IMR-90 (cell line): ENCODE measurements at regions not wholly inside any gene's neighbourhood (a gene's known extent, or its start where the extent isn't known, plus 50 kb on each side); places are given as distances from the start of the nearest gene placed in this dataset.
A peak's percentile ranks its signal among the peaks of the same experiment; 100 is the strongest.

Experiments
- ATAC-seq: fragments of 200-7000 bp; cut with Tn5 transposase; 2 replicates; pipeline ENCODE4 v1.9.1; 2020; ENCODE audit warnings: low read depth, mild to moderate bottlenecking, moderate library complexity
- BruUV-seq: library from RNA; stranded (reverse); fragments of 400-500 nt; replicated peaks from 2 replicates; lab custom pipeline; 2021; lab: Mats Ljungman, UMichigan
- CTCF ChIA-PET: fragments of 300-600 bp; formaldehyde crosslinking; extraction: SDS; loops from one replicate; lab custom pipeline; 2021; ENCODE audit warnings: antibody characterized with exemption; lab: Yijun Ruan, JAX
- POLR2A ChIA-PET: fragments of 300-600 bp; sonication (Branson Sonifier 250); formaldehyde crosslinking; loops from one replicate; lab custom pipeline; 2022; ENCODE audit warnings: antibody characterized with exemption; ENCODE audit not compliant: unreplicated experiment; lab: Charles Lee
- DNase-seq: peaks from one replicate; pipeline ENCODE4 v3.0.0; 2013
- H2AFZ ChIP-seq: replicated peaks from 2 replicates; pipeline ENCODE3; 2013; ENCODE audit warnings: low read length, mild to moderate bottlenecking; ENCODE audit not compliant: poor library complexity
- H2AK5ac ChIP-seq: 2 replicates; pipeline ENCODE4 v1.6.1; 2013; ENCODE audit warnings: low read depth, low read length, inconsistent platforms
- H2AK9ac ChIP-seq: replicated peaks from 2 replicates; pipeline ENCODE3; 2013; ENCODE audit warnings: mild to moderate bottlenecking, low read depth, low read length, moderate library complexity; ENCODE audit not compliant: poor library complexity
- H2BK120ac ChIP-seq: 2 replicates; pipeline ENCODE4 v1.6.1; 2013; ENCODE audit warnings: low read depth, low read length, inconsistent platforms
- H2BK15ac ChIP-seq: 3 replicates; pipeline ENCODE4 v1.6.1; 2013; ENCODE audit warnings: low read depth, low read length, inconsistent platforms
- H2BK20ac ChIP-seq: 2 replicates; pipeline ENCODE4 v1.6.1; 2013; ENCODE audit warnings: low read depth, mild to moderate bottlenecking, inconsistent platforms, low read length, moderate library complexity
- H2BK5ac ChIP-seq: 2 replicates; pipeline ENCODE4 v1.6.1; 2013; ENCODE audit warnings: mild to moderate bottlenecking, low read depth, low read length, inconsistent platforms; ENCODE audit not compliant: poor library complexity, severe bottlenecking
- H3K14ac ChIP-seq: replicated peaks from 2 replicates; pipeline ENCODE4 v1.6.1; 2013; ENCODE audit warnings: low read depth, low read length, inconsistent platforms
- H3K18ac ChIP-seq: 2 replicates; pipeline ENCODE4 v1.6.1; 2013; ENCODE audit warnings: low read depth, low read length, control low read depth
- H3K23ac ChIP-seq: 2 replicates; pipeline ENCODE4 v1.6.1; 2013; ENCODE audit warnings: low read depth, low read length, inconsistent platforms
- H3K27ac ChIP-seq: 2 replicates; pipeline ENCODE4 v1.5.1; 2013; ENCODE audit warnings: mild to moderate bottlenecking, control low read depth, low read length; ENCODE audit not compliant: insufficient read depth
- H3K27me3 ChIP-seq: 2 replicates; pipeline ENCODE4 v1.6.1; 2013; ENCODE audit warnings: low read length; ENCODE audit not compliant: control insufficient read depth, insufficient read depth
- H3K36me3 ChIP-seq: 2 replicates; pipeline ENCODE4 v1.6.1; 2013; ENCODE audit warnings: low read length, mixed read lengths; ENCODE audit not compliant: control insufficient read depth, insufficient read depth
- H3K4ac ChIP-seq: 2 replicates; pipeline ENCODE4 v1.6.1; 2013; ENCODE audit warnings: low read depth, low read length, inconsistent platforms
- H3K4me1 ChIP-seq: 2 replicates; pipeline ENCODE4 v1.6.1; 2013; ENCODE audit warnings: low read length, mixed read lengths; ENCODE audit not compliant: control insufficient read depth, insufficient read depth
- H3K4me2 ChIP-seq: 2 replicates; pipeline ENCODE4 v1.6.1; 2013; ENCODE audit warnings: low read depth, mild to moderate bottlenecking, control low read depth, low read length, moderate library complexity
- H3K4me3 ChIP-seq: 2 replicates; pipeline ENCODE4 v1.5.1; 2013; ENCODE audit warnings: low read depth, mild to moderate bottlenecking, control low read depth, low read length, moderate library complexity; ENCODE audit not compliant: insufficient read depth
- H3K56ac ChIP-seq: 2 replicates; pipeline ENCODE4 v1.6.1; 2013; ENCODE audit warnings: low read length, inconsistent platforms; ENCODE audit not compliant: insufficient read depth; ENCODE audit errors: extremely low read depth
- H3K79me1 ChIP-seq, 2 experiments: 2 replicates each; pipeline ENCODE4 v1.6.1; 2013; ENCODE audit warnings: low read length in 2 of 2, inconsistent platforms in 1 of 2, low read depth in 1 of 2
- H3K9ac ChIP-seq: 2 replicates; pipeline ENCODE4 v1.6.1; 2013; ENCODE audit warnings: low read depth, low read length, control low read depth
- H3K9me1 ChIP-seq: 2 replicates; pipeline ENCODE4 v1.6.1; 2013; ENCODE audit warnings: low read length, inconsistent platforms; ENCODE audit not compliant: insufficient read depth
- H3K9me3 ChIP-seq: 2 replicates; pipeline ENCODE4 v1.6.1; 2013; ENCODE audit warnings: low read length; ENCODE audit not compliant: control insufficient read depth, insufficient read depth
- H4K20me1 ChIP-seq: 2 replicates; pipeline ENCODE4 v1.6.1; 2013; ENCODE audit warnings: low read length, inconsistent platforms; ENCODE audit not compliant: insufficient read depth
- H4K5ac ChIP-seq: 2 replicates; pipeline ENCODE4 v1.6.1; 2013; ENCODE audit warnings: mild to moderate bottlenecking, low read depth, low read length, control low read depth
- H4K8ac ChIP-seq, 2 experiments: 2 replicates each; pipeline ENCODE4 v1.6.1; 2013; ENCODE audit warnings: low read depth in 2 of 2, low read length in 2 of 2, control low read depth in 1 of 2, inconsistent platforms in 1 of 2
- H4K91ac ChIP-seq: 2 replicates; pipeline ENCODE4 v1.6.1; 2013; ENCODE audit warnings: low read depth, low read length, inconsistent platforms; ENCODE audit not compliant: insufficient read depth
- CEBPB ChIP-seq: IDR thresholded peaks from 2 replicates; pipeline ENCODE4 v1.6.1; 2012; ENCODE audit warnings: low read depth, low read length, improper control_type of control experiment
- ELK1 ChIP-seq: fragments of 150-350 bp; IDR thresholded peaks from 2 replicates; pipeline ENCODE4 v1.6.1; 2016; ENCODE audit warnings: low read depth, mild to moderate bottlenecking, low read length, moderate library complexity, borderline replicate concordance
- MAFK ChIP-seq: IDR thresholded peaks from 2 replicates; pipeline ENCODE4 v1.6.1; 2012; ENCODE audit warnings: low read depth, low read length, improper control_type of control experiment
- WGBS, 2 experiments: methylation state at CpG; one replicate each; pipeline versions ENCODE4 v1.1.5 to v1.1.7; 2013; ENCODE audit warnings: missing lambda C conversion rate in 2 of 2; ENCODE audit not compliant: insufficient read length in 1 of 2; ENCODE audit errors: extremely low coverage in 2 of 2; 5-methylcytosine and 5-hydroxymethylcytosine counted together
- dilution Hi-C: fragments of 300-500 bp; cut with HindIII; formaldehyde crosslinking; loops from one replicate; pipeline ENCODE4 v1.14.3; 2018; ENCODE audit warnings: low sequenced_read_pairs; ENCODE audit not compliant: unreplicated experiment
- in situ Hi-C: fragments of 300-500 bp; cut with MboI; formaldehyde crosslinking; loops from 3 replicates; pipeline ENCODE4 v1.14.3; 2019; ENCODE audit warnings: low sequenced_read_pairs, inconsistent platforms, mixed read lengths
- intact Hi-C: fragments of 100-400 bp; cut with micrococcal nuclease; formaldehyde crosslinking; loops from 2 replicates; pipeline ENCODE4 v1.10.0; 2022

- no CpG with 5 or more reads among the region's 3 CpGs for WGBS, 2 experiments
- Histone ChIP-seq H3K23ac (no peak overlapping the region), H3K9ac (no peak overlapping the region), H3K4ac (no peak overlapping the region), H3K9me1 (no peaks in the 10 kb centered on the region), H3K4me1 (no peaks in the 10 kb centered on the region), H3K27me3 (no peaks in the 10 kb centered on the region), H3K56ac (no peak overlapping the region), H3K27ac (no peak overlapping the region), H2AFZ (no peak overlapping the region), H2AK5ac (no peak overlapping the region), H2AK9ac (no peak overlapping the region), H2BK5ac (no peak overlapping the region), H4K91ac (no peak overlapping the region), H2BK120ac (no peak overlapping the region), H3K36me3 (no peaks in the 10 kb centered on the region), H3K9me3 (no peaks in the 10 kb centered on the region), H3K18ac (no peak overlapping the region), H4K5ac (no peak overlapping the region), H3K4me2 (no peak overlapping the region), H3K79me1 (no peaks in the 10 kb centered on the region), H2BK15ac (no peak overlapping the region), H3K14ac (no peak overlapping the region), H4K8ac (no peak overlapping the region), H2BK20ac (no peak overlapping the region), H4K20me1 (no peaks in the 10 kb centered on the region), H3K4me3 (no peak overlapping the region)
- TF ChIP-seq MAFK (peak; percentile 50; the same call in 1 of the 2 replicates), ELK1 (no peak), CEBPB (no peak)
- in situ Hi-C loops (no loop called here), dilution Hi-C loops (no loop called here), intact Hi-C loops (no loop called here)
- ATAC-seq: no peak
- DNase-seq: no peak
- BruUV-seq: no TSS peak
- ChIA-PET POLR2A (no interaction called here), CTCF (no interaction called here)
Observed at GRCh38 chr12:90456248-90456647, 498.7 kb downstream of the CCER1 start.
